Neural progenitor cell (in vitro differentiated cells): ENCODE measurements at regions not wholly inside any gene's neighbourhood (a gene's known extent, or its start where the extent isn't known, plus 50 kb on each side); places are given as distances from the start of the nearest gene placed in this dataset.
A peak's percentile ranks its signal among the peaks of the same experiment; 100 is the strongest.

ENCODE experiments used
- DNase-seq: peaks from one replicate; pipeline ENCODE4 v3.0.0-alpha.2; 2016; ENCODE audit warnings: low spot score
- H2AFZ ChIP-seq: fragments of 200-600 bp; sonication (generic); replicated peaks from 2 replicates; pipeline ENCODE4 v1.6.1; 2016; ENCODE audit warnings: antibody characterized with exemption
- H3F3A ChIP-seq: fragments of 200-600 bp; sonication (generic); 2 replicates; pipeline ENCODE4 v1.6.1; 2016; ENCODE audit warnings: antibody characterized with exemption, low read depth
- H3K27ac ChIP-seq: fragments of 200-600 bp; sonication (generic); 2 replicates; pipeline ENCODE4 v1.5.1; 2016; ENCODE audit warnings: mild to moderate bottlenecking
- H3K27me3 ChIP-seq: fragments of 200-600 bp; sonication (generic); 2 replicates; pipeline ENCODE4 v1.6.1; 2016; ENCODE audit warnings: mild to moderate bottlenecking, moderate library complexity
- H3K36me3 ChIP-seq: fragments of 200-600 bp; sonication (generic); 2 replicates; pipeline ENCODE4 v1.5.1; 2016
- H3K4me1 ChIP-seq: fragments of 200-600 bp; sonication (generic); 2 replicates; pipeline ENCODE4 v1.6.1; 2016; ENCODE audit warnings: mixed run types
- H3K4me2 ChIP-seq: fragments of 200-600 bp; sonication (generic); 2 replicates; pipeline ENCODE4 v1.6.1; 2016
- H3K4me3 ChIP-seq: fragments of 200-600 bp; sonication (generic); 2 replicates; pipeline ENCODE4 v1.5.1; 2016
- H3K79me2 ChIP-seq: fragments of 200-600 bp; sonication (generic); 2 replicates; pipeline ENCODE4 v1.6.1; 2016; ENCODE audit warnings: low read depth
- H3K9ac ChIP-seq: fragments of 200-600 bp; sonication (generic); 2 replicates; pipeline ENCODE4 v1.6.1; 2016
- H3K9me3 ChIP-seq: fragments of 200-600 bp; sonication (generic); 2 replicates; pipeline ENCODE4 v1.5.1; 2016; ENCODE audit warnings: low read depth
- H4K20me1 ChIP-seq: fragments of 200-600 bp; sonication (generic); 2 replicates; pipeline ENCODE4 v1.6.1; 2016; ENCODE audit warnings: low read depth
- H3K27ac Mint-ChIP-seq: 3 replicates; pipeline ENCODE4 v1.8.0; 2021; ENCODE audit warnings: mixed read lengths
- H3K27me3 Mint-ChIP-seq: 2 replicates; pipeline ENCODE4 v1.8.0; 2022; ENCODE audit warnings: low read depth, mild to moderate bottlenecking, inconsistent platforms, moderate library complexity, mixed read lengths; ENCODE audit not compliant: insufficient read depth
- H3K36me3 Mint-ChIP-seq: 3 replicates; pipeline ENCODE4 v1.8.0; 2021; ENCODE audit warnings: mixed read lengths
- H3K4me1 Mint-ChIP-seq: 3 replicates; pipeline ENCODE4 v1.8.0; 2021; ENCODE audit warnings: mixed read lengths
- H3K4me3 Mint-ChIP-seq: 3 replicates; pipeline ENCODE4 v1.8.0; 2021; ENCODE audit warnings: mild to moderate bottlenecking, moderate library complexity, mixed read lengths
- H3K9me3 Mint-ChIP-seq: 3 replicates; pipeline ENCODE4 v1.8.0; 2020; ENCODE audit warnings: mixed read lengths
- CTCF ChIP-seq: fragments of 200-600 bp; sonication (generic); IDR thresholded peaks from 2 replicates; pipeline ENCODE4 v1.5.1; 2017; ENCODE audit warnings: antibody characterized with exemption, mild to moderate bottlenecking
- EZH2 ChIP-seq: fragments of 200-600 bp; sonication (generic); IDR thresholded peaks from 2 replicates; pipeline ENCODE4 v1.6.1; 2017; ENCODE audit warnings: antibody characterized with exemption, mild to moderate bottlenecking, moderate library complexity
- EZH2phosphoT487 ChIP-seq: fragments of 200-600 bp; sonication (generic); IDR thresholded peaks from 2 replicates; pipeline ENCODE4 v1.6.1; 2017; ENCODE audit warnings: antibody characterized with exemption

DNA sequence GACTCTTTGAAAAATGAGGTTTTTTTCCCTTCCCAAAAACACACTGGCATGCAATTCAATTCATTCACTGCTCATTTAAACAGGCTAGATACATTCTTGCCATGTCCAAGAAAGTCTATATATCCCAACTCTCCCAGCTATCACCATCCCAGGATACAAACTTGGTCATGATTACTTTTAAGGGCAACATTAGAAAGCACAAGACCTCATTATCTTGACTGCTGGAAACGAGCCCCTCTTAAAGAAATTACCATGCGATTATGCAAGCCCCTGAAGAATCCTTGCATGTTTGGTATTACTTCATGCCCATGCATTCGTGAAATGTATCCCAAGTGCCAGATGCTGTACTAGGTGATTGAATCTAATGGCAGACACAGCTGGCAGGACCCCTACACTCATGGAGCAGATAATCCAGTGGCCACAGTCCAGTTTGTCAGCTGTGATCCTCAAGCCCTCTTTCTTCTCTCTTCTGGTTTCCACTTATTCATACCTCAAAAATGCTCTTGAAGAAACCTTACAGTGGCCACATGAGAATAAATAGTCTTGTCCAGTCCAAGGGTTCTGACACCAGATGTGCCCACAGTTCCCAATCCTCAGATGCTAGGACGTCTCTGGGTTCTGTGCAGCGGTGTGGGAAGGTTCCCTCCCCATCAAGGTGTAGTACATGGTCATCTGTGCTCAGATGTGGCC lies 103.7 kb upstream of the HABP2 start:
- TF ChIP-seq EZH2 (no peak), CTCF (no peak), EZH2phosphoT487 (no peak)
- H3K36me3 ChIP-seq, result no peaks in the 10 kb centered on the region
- Mint-ChIP-seq H3K9me3 (no peaks in the 10 kb centered on the region), H3K27me3 (peaks cover 2% of the 10 kb centered on the region), H3K4me1 (peaks cover 3% of the 10 kb centered on the region), H3K36me3 (no peaks in the 10 kb centered on the region), H3K4me3 (no peak overlapping the region), H3K27ac (no peak overlapping the region)
- no peak overlapping the region for H3K9ac ChIP-seq
- no peak overlapping the region for H3K27ac ChIP-seq
- H3F3A ChIP-seq, result no peaks in the 10 kb centered on the region
- peaks cover 16% of the 10 kb centered on the region for H3K4me1 ChIP-seq
- H3K4me3 ChIP-seq, result no peak overlapping the region
- H3K9me3 ChIP-seq, result no peaks in the 10 kb centered on the region
- no peaks in the 10 kb centered on the region for H4K20me1 ChIP-seq
- no peak overlapping the region for H2AFZ ChIP-seq
- H3K27me3 ChIP-seq, result peaks cover 6% of the 10 kb centered on the region
- H3K4me2 ChIP-seq, result no peak overlapping the region
- DNase-seq, result no peak
- no peaks in the 10 kb centered on the region for H3K79me2 ChIP-seq

GRCh38 chr10:113450046-113450804 lies 102.6 kb upstream of the HABP2 start:
- Histone ChIP-seq H3K9me3 (no peaks in the 10 kb centered on the region), H4K20me1 (no peaks in the 10 kb centered on the region), H3K4me3 (no peak overlapping the region), H3K36me3 (no peaks in the 10 kb centered on the region), H3K9ac (no peak overlapping the region), H3F3A (no peaks in the 10 kb centered on the region), H3K27me3 (peaks cover 6% of the 10 kb centered on the region), H3K79me2 (no peaks in the 10 kb centered on the region), H3K4me1 (peaks cover 15% of the 10 kb centered on the region), H2AFZ (peak overlapping the region; percentile 32), H3K4me2 (no peak overlapping the region), H3K27ac (no peak overlapping the region)
- TF ChIP-seq CTCF, result no peak
- Mint-ChIP-seq H3K36me3 (no peaks in the 10 kb centered on the region), H3K9me3 (no peaks in the 10 kb centered on the region), H3K4me3 (no peak overlapping the region), H3K27ac (no peak overlapping the region), H3K27me3 (peaks cover 2% of the 10 kb centered on the region), H3K4me1 (peaks cover 3% of the 10 kb centered on the region)
- DNase-seq, result no peak

GRCh38 chr10:113450906-113451305 lies 101.9 kb upstream of the HABP2 start:
- Histone ChIP-seq H3K4me2 (no peak overlapping the region), H3K79me2 (no peaks in the 10 kb centered on the region), H3K4me3 (no peak overlapping the region), H3K9ac (no peak overlapping the region), H3K36me3 (no peaks in the 10 kb centered on the region), H3F3A (no peaks in the 10 kb centered on the region), H3K4me1 (peaks cover 11% of the 10 kb centered on the region), H3K9me3 (no peaks in the 10 kb centered on the region), H2AFZ (peak overlapping the region; percentile 32), H3K27ac (no peak overlapping the region), H3K27me3 (peaks cover 6% of the 10 kb centered on the region), H4K20me1 (no peaks in the 10 kb centered on the region)
- no peaks in the 10 kb centered on the region for H3K9me3 Mint-ChIP-seq
- DNase-seq, result no peak
- H3K27ac Mint-ChIP-seq, result no peak overlapping the region
- H3K36me3 Mint-ChIP-seq, result no peaks in the 10 kb centered on the region
- no peaks in the 10 kb centered on the region for H3K4me1 Mint-ChIP-seq
- H3K4me3 Mint-ChIP-seq, result no peak overlapping the region
- TF ChIP-seq EZH2phosphoT487 (no peak), EZH2 (no peak), CTCF (no peak)
- H3K27me3 Mint-ChIP-seq, result peaks cover 2% of the 10 kb centered on the region
